HL-60 (cell line): ENCODE measurements at regions not wholly inside any gene's neighbourhood (a gene's known extent, or its start where the extent isn't known, plus 50 kb on each side); places are given as distances from the start of the nearest gene placed in this dataset.

ENCODE experiments used
- DNase-seq, 2 experiments: peaks; one replicate each; pipeline ENCODE4 v3.0.0-alpha.2; 2010 to 2020; ENCODE audit warnings: low read depth in 1 of 2, low spot score in 1 of 2
- H3K27ac ChIP-seq: fragments of 250-450 bp; sonication (Bioruptor Pico); replicated peaks from 2 replicates; pipeline ENCODE4 v1.5.1; 2020; ENCODE audit warnings: mild to moderate bottlenecking, moderate library complexity
- H3K27me3 ChIP-seq: fragments of 250-450 bp; sonication (Bioruptor Pico); 2 replicates; pipeline ENCODE4 v1.5.1; 2021; ENCODE audit warnings: mild to moderate bottlenecking, moderate library complexity; ENCODE audit not compliant: insufficient read depth, poor library complexity, severe bottlenecking
- H3K4me3 ChIP-seq: replicated peaks from 2 replicates; pipeline ENCODE4 v1.5.1; 2011; ENCODE audit warnings: mild to moderate bottlenecking, control low read depth, low read length; ENCODE audit not compliant: insufficient read depth
- CTCF ChIP-seq: IDR thresholded peaks from one replicate; pipeline ENCODE4 v1.5.1; 2011; ENCODE audit warnings: low read length, control low read depth, inconsistent platforms; ENCODE audit not compliant: insufficient read depth
- GABPA ChIP-seq: IDR thresholded peaks from 2 replicates; pipeline ENCODE4 v1.6.1; 2012; ENCODE audit warnings: low read depth
- POLR2AphosphoS5 ChIP-seq: IDR thresholded peaks from 2 replicates; pipeline ENCODE4 v1.6.1; 2012; ENCODE audit warnings: low read depth
- REST ChIP-seq: IDR thresholded peaks from 2 replicates; pipeline ENCODE4 v1.6.1; 2012; ENCODE audit warnings: low read depth; ENCODE audit not compliant: insufficient replicate concordance
- SPI1 ChIP-seq: IDR thresholded peaks from 2 replicates; pipeline ENCODE4 v1.6.1; 2012; ENCODE audit warnings: low read depth, mild to moderate bottlenecking, borderline replicate concordance

GRCh38 chr6:28811873-28812272 lies 111.9 kb downstream of the TRIM27 start:
- H3K27ac ChIP-seq: no peak overlapping the region
- peaks cover 29% of the 10 kb centered on the region for H3K27me3 ChIP-seq
- TF ChIP-seq POLR2AphosphoS5: no peak
- no peak for TF ChIP-seq GABPA
- no peak for TF ChIP-seq SPI1
- no peak for TF ChIP-seq REST
- TF ChIP-seq CTCF: no peak
- no peak for DNase-seq
- no peak overlapping the region for H3K4me3 ChIP-seq

GRCh38 chr6:28812778-28813569 lies 110.8 kb downstream of the TRIM27 start:
- no peak overlapping the region for H3K27ac ChIP-seq
- DNase-seq: no peak
- no peak for TF ChIP-seq SPI1
- no peak overlapping the region for H3K4me3 ChIP-seq
- peaks cover 33% of the 10 kb centered on the region for H3K27me3 ChIP-seq

DNA sequence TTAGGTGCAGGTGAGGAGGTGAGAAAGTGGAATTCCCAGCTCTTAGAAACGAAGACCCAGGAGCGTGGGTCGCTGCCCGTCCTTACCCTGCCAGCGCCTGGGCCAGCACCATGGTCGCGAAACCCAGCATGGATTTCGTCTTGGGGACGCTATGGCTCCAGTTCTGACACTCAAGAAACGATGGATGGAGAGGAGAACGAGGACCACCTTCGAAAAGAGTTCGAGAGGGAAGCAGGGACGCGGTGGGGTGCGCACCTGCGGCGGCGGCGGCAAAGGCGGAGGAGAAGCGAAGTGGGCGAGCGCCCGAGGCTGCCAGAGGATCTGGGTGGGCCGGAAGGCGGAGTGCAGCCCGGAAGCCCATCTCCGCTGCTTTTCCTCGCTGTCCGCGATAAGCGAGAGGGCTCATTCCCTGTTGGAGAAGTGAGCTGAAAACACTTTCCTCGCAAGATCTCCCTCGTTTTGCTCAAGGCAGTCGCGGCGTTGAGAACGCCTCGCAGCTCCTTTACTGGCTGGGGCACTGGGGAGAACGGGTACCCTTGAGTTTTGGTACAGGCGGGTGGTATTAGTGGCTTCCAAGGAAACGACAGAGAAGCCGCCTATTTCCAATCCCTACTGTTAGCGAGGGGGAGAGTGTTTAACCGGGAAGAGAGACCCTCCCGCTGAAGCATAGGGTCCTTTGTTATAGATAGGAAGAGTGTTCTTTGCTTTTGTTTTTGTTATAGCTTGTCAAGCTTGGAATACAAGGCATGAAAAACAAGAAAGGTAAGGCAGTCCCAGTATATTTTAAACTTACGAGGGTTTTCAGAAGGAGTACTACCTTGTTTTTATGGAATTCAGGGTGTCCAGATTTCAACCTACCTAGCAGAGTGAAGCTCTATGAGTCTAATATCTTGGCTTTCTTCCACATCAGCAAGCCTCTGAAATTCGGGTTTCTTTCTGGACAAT lies 109.5 kb downstream of the TRIM27 start:
- Histone ChIP-seq H3K4me3 (peak overlapping the region; percentile 22; the same call in 1 of the 2 replicates), H3K27ac (no peak overlapping the region), H3K27me3 (peaks cover 31% of the 10 kb centered on the region)
- TF ChIP-seq POLR2AphosphoS5 (no peak), SPI1 (no peak), REST (no peak), CTCF (no peak), GABPA (no peak)
- no peak for DNase-seq

- no peak for DNase-seq
- TF ChIP-seq POLR2AphosphoS5 (no peak), GABPA (no peak), SPI1 (no peak), CTCF (no peak), REST (no peak)
- no peak overlapping the region for H3K4me3 ChIP-seq
- H3K27me3 ChIP-seq: peaks cover 28% of the 10 kb centered on the region
- H3K27ac ChIP-seq: no peak overlapping the region
Observed at GRCh38 chr6:28816339-28816908, 107.4 kb downstream of the TRIM27 start.
